NT2/D1 (cell line): ENCODE measurements at regions not wholly inside any gene's neighbourhood (a gene's known extent, or its start where the extent isn't known, plus 50 kb on each side); places are given as distances from the start of the nearest gene placed in this dataset.

Source experiments
- SUZ12 ChIP-seq: IDR thresholded peaks from 2 replicates; pipeline ENCODE4 v1.6.1; 2011; ENCODE audit not compliant: insufficient read length, insufficient read depth; ENCODE audit errors: extremely low read depth
- YY1 ChIP-seq: IDR thresholded peaks from 2 replicates; pipeline ENCODE4 v1.6.1; 2011; ENCODE audit not compliant: insufficient read length, insufficient read depth

- TF ChIP-seq YY1, result no peak
- TF ChIP-seq SUZ12, result no peak
These were observed 205.0 kb downstream of the RPLP1 start for GRCh38 chr15:69657626-69658025.
